GM19023 (cell line): ENCODE measurements at regions not wholly inside any gene's neighbourhood (a gene's known extent, or its start where the extent isn't known, plus 50 kb on each side); places are given as distances from the start of the nearest gene placed in this dataset.

Experiments
- ATAC-seq: cut with Tn5 transposase; IDR thresholded peaks from one replicate; pipeline ENCODE4 v1.9.1; 2021; ENCODE audit warnings: mild to moderate bottlenecking, moderate library complexity; ENCODE audit not compliant: unreplicated experiment

GRCh38 chr18:54531402-54532065 is 59.5 kb upstream of the DYNAP start:
- ATAC-seq, result no peak

GRCh38 chr18:54532222-54532621 is 58.8 kb upstream of the DYNAP start:
- no peak for ATAC-seq

GRCh38 chr18:54532962-54533361 is 58.1 kb upstream of the DYNAP start:
- ATAC-seq, result no peak
